MCF 10A (cell line): ENCODE measurements at regions not wholly inside any gene's neighbourhood (a gene's known extent, or its start where the extent isn't known, plus 50 kb on each side); places are given as distances from the start of the nearest gene placed in this dataset.

ENCODE experiments used
- BruUV-seq: library from RNA; stranded (reverse); fragments of 400-500 nt; replicated peaks from 2 replicates; lab custom pipeline; 2021; lab: Mats Ljungman, UMichigan
- CTCF ChIA-PET: fragments of 300-600 bp; sonication (Branson Sonifier 250); formaldehyde crosslinking; extraction: SDS; loops from one replicate; lab custom pipeline; 2021; ENCODE audit warnings: antibody characterized with exemption, inconsistent platforms; lab: Yijun Ruan, JAX
- POLR2A ChIA-PET: fragments of 300-600, 350-650 bp; sonication (Branson Sonifier 250); formaldehyde crosslinking; extraction: SDS; loops from one replicate; lab custom pipeline; 2020; ENCODE audit warnings: antibody characterized with exemption, inconsistent platforms; lab: Yijun Ruan, JAX
- DNase-seq: peaks from one replicate; pipeline ENCODE4 v3.0.0-alpha.2; 2018; ENCODE audit not compliant: unreplicated experiment
- H3K27ac Mint-ChIP-seq: one replicate; pipeline ENCODE4 v1.8.0; 2022; ENCODE audit warnings: mild to moderate bottlenecking, low read depth, mixed read lengths; ENCODE audit not compliant: unreplicated experiment
- H3K27me3 Mint-ChIP-seq: one replicate; pipeline ENCODE4 v1.8.0; 2022; ENCODE audit warnings: mixed read lengths; ENCODE audit not compliant: insufficient read depth, unreplicated experiment
- H3K36me3 Mint-ChIP-seq: one replicate; pipeline ENCODE4 v1.8.0; 2022; ENCODE audit warnings: mild to moderate bottlenecking, moderate library complexity, mixed read lengths; ENCODE audit not compliant: insufficient read depth, unreplicated experiment
- H3K4me1 Mint-ChIP-seq: one replicate; pipeline ENCODE4 v1.8.0; 2022; ENCODE audit warnings: mixed read lengths; ENCODE audit not compliant: insufficient read depth, unreplicated experiment
- H3K4me3 Mint-ChIP-seq: one replicate; pipeline ENCODE4 v1.8.0; 2022; ENCODE audit warnings: mild to moderate bottlenecking, moderate library complexity, mixed read lengths; ENCODE audit not compliant: unreplicated experiment
- H3K9me3 Mint-ChIP-seq: one replicate; pipeline ENCODE4 v1.8.0; 2022; ENCODE audit warnings: mixed read lengths; ENCODE audit not compliant: unreplicated experiment
- intact Hi-C: fragments of 100-400 bp; cut with micrococcal nuclease; formaldehyde crosslinking; loops from 2 replicates; pipeline ENCODE4 v1.14.1; 2022
- TF ChIP-seq, protein P1 (sequence below): fragments of 200-600 bp; IDR thresholded peaks from one replicate; pipeline ENCODE4 v1.8.0; 2022; ENCODE audit warnings: antibody characterized with exemption, mild to moderate bottlenecking; ENCODE audit not compliant: unreplicated experiment

DNA sequence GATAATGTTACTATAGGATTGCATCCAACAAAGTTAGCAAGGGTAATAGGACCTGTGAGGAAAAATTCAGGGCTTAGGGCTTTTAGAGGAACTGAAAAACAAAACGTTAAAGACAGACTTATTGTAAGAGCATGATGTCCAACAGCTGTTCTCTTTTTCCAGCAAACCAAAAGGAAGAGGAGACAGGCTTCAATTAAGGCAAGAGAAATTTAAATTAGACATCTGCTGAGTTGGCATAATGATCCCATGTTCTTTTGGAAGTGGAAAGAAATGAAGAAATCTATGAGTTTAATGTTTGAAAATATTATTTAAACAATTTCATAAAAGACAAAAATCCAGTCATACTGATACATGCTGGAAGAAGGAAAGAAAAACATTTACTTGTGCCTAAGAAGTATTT lies 95.7 kb upstream of the HMGCLL1 start:
- TF ChIP-seq, protein P1, sequence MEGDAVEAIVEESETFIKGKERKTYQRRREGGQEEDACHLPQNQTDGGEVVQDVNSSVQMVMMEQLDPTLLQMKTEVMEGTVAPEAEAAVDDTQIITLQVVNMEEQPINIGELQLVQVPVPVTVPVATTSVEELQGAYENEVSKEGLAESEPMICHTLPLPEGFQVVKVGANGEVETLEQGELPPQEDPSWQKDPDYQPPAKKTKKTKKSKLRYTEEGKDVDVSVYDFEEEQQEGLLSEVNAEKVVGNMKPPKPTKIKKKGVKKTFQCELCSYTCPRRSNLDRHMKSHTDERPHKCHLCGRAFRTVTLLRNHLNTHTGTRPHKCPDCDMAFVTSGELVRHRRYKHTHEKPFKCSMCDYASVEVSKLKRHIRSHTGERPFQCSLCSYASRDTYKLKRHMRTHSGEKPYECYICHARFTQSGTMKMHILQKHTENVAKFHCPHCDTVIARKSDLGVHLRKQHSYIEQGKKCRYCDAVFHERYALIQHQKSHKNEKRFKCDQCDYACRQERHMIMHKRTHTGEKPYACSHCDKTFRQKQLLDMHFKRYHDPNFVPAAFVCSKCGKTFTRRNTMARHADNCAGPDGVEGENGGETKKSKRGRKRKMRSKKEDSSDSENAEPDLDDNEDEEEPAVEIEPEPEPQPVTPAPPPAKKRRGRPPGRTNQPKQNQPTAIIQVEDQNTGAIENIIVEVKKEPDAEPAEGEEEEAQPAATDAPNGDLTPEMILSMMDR = no peak
- no peaks in the 10 kb centered on the region for H3K36me3 Mint-ChIP-seq
- no TSS peak for BruUV-seq
- no peaks in the 10 kb centered on the region for H3K27me3 Mint-ChIP-seq
- H3K4me1 Mint-ChIP-seq = peaks cover 5% of the 10 kb centered on the region
- CTCF ChIA-PET = no interaction called here
- no peak for DNase-seq
- H3K9me3 Mint-ChIP-seq = no peaks in the 10 kb centered on the region
- intact Hi-C loops = no loop called here
- no peak overlapping the region for H3K27ac Mint-ChIP-seq
- POLR2A ChIA-PET = no interaction called here
- no peak overlapping the region for H3K4me3 Mint-ChIP-seq

DNA sequence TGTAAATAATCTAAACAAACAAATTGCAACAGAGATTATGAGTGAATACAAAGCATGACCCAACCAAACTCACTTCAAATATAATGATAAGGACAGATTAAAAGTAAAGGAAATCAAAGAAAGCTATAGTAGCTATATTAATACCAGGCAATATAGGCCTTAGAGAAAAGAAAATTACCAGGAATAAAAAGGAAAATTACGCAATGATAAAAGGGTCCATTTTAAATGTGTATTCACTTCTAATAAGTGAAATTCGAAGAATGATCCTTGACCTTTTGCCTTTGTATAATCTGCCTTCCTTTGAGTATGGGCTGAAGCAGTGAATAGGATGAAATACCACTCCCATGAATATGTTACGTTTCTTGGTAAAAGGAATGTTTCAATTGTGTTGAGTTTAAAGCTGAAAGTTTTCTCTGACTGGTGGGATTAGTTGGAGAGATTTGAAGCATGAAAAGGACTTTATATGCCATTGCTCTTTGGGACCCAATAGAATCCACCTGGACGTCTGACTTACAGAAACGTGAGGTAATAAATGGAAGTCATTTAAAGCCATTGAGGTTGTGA lies 91.9 kb upstream of the HMGCLL1 start:
- no TSS peak for BruUV-seq
- Mint-ChIP-seq H3K36me3 (no peaks in the 10 kb centered on the region), H3K27me3 (no peaks in the 10 kb centered on the region), H3K9me3 (no peaks in the 10 kb centered on the region), H3K4me1 (no peaks in the 10 kb centered on the region), H3K4me3 (no peak overlapping the region), H3K27ac (no peak overlapping the region)
- DNase-seq = no peak
- intact Hi-C loops = no loop called here
- POLR2A ChIA-PET = no interaction called here
- TF ChIP-seq, protein P1 = no peak
- CTCF ChIA-PET = no interaction called here

DNA sequence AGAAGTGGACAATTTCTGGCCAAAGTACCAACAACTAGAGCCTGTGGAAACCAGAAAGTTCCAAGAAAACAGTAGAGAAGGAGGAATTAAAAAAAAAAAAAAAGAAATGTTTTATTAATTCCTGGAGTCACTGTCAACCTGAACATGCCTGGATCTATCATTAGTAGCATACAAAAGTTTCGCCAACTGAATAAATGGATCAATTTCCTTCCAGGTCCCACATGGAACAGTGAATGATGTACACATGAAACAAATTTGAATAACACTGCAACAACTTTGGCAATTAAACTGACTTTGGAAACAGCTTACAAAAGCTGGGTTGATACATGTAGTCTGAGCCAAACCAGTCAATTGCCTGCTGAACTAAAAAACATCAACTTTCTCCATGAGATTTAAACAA lies 90.0 kb upstream of the HMGCLL1 start:
- Mint-ChIP-seq H3K9me3 (peaks cover 1% of the 10 kb centered on the region), H3K4me1 (no peaks in the 10 kb centered on the region), H3K36me3 (no peaks in the 10 kb centered on the region), H3K27me3 (no peaks in the 10 kb centered on the region), H3K4me3 (no peak overlapping the region), H3K27ac (no peak overlapping the region)
- no peak for DNase-seq
- ChIA-PET POLR2A (no interaction called here), CTCF (no interaction called here)
- BruUV-seq = no TSS peak
- TF ChIP-seq, protein P1 = no peak
- intact Hi-C loops = no loop called here

DNA sequence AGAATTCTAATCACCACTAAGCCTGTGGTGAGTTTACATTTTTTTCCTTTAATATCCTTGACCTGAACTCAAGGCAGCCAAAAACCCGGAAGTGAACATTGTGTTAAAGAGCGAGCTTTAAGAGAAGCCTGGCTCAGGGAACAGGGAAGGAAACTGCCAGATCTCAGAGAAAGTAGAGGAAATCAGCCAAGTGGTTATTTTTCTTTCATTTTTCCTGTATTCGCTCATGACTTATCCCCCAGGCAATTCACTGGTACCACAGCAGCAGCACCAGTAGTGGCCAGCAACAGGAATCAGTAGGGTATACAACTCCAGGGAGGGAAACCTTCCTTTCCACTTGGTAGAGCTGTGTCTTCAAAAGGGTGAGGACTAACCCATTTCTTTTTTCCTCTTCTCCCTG lies 89.6 kb upstream of the HMGCLL1 start:
- no peaks in the 10 kb centered on the region for H3K27me3 Mint-ChIP-seq
- no peak overlapping the region for H3K27ac Mint-ChIP-seq
- no peak for DNase-seq
- peaks cover 6% of the 10 kb centered on the region for H3K9me3 Mint-ChIP-seq
- H3K36me3 Mint-ChIP-seq = no peaks in the 10 kb centered on the region
- no TSS peak for BruUV-seq
- no peak overlapping the region for H3K4me3 Mint-ChIP-seq
- TF ChIP-seq, protein P1 = no peak
- intact Hi-C loops = no loop called here
- CTCF ChIA-PET = no interaction called here
- H3K4me1 Mint-ChIP-seq = no peaks in the 10 kb centered on the region
- POLR2A ChIA-PET = interaction anchor here (0.5 kb wide), 1 partner anchor 216 kb away, joined by 3 read pairs; no protein-coding TSS in a partner anchor
